ENCODE measurements at regions not wholly inside any gene's neighbourhood (a gene's known extent, or its start where the extent isn't known, plus 50 kb on each side); places are given as distances from the start of the nearest gene placed in this dataset.
A peak's percentile ranks its signal among the peaks of the same experiment; 100 is the strongest.
"Not testable (repeated sequence)": the region's sequence is repeated elsewhere in the genome, so short reads cannot be mapped to it uniquely, and the experiment has no call there.

DNA sequence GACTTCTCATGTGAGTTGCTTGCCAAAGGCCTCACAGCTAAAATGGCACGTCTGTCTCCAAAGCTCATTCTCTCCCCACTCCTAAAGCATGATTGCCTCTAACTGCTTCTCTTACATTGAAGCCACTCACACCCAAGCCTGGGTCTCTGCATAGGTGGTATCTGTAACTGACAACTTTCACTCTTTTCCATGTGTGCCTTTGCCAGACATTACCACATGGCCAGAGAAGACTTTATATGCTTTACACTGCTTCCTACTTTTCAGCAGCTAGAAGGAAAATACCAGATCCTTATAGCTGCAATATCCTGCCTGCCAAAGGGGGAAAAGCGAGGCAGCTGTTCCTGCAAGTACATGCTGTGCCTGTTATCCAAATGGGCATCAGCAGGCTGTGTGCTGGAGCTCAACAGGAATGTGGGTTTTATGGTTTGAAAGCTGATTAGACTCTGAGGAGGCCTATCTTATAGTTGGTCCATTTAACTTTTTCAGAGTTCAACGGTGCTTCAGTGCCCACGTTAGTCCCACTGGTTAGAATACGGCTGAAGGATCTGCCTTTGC is 547.1 kb downstream of the RAB38 start:
- no peak for DNase-seq

DNA sequence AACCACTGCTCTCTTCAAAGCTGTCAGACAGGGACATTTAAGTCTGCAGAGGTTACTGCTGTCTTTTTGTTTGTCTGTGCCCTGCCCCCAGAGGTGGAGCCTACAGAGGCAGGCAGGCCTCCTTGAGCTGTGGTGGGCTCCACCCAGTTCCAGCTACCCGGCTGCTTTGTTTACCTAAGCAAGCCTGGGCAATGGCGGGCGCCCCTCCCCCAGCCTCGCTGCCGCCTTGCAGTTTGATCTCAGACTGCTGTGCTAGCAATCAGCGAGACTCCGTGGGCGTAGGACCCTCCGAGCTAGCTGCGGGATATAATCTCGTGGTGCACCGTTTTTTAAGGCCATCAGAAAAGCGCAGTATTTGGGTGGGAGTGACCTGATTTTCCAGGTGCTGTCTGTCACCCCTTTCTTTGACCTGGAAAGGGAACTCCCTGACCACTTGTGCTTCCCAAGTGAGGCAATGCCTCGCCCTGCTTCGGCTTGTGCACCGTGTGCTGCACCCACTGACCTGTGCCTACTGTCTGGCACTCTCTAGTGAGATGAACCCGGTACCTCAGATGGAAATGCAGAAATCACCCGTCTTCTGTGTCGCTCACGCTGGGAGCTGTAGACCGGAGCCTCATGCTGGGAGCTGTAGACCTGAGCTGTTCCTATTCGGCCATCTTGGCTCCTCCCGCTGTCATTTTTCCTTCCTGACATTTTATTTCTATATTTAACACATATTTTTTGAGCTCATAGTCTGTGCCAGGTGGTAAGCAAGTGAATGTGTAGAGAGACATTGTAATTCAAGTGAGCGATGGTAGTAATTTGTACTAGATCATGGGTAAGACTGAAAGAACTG is 551.5 kb downstream of the RAB38 start:
- not testable (repeated sequence) for DNase-seq

DNA sequence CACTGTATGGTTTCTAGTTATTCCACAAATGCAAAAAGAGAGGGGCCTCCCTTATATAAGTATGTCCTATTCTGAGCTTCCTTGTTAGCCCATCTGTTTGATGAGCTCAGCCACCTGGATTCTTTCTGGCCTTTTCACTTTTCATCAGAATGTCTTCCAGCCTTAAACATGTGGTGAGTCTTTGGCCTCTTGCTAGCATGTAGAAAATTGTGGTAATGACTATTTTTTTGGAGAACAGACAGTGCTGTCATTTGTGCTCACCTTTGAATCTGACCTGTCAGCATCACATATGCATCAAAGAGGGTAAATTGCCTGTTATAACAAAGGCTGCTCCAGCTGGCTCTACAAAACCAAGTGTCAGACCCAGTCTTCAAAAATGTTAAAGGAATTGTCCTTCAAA is 558.7 kb downstream of the RAB38 start:
- no peak for DNase-seq

DNA sequence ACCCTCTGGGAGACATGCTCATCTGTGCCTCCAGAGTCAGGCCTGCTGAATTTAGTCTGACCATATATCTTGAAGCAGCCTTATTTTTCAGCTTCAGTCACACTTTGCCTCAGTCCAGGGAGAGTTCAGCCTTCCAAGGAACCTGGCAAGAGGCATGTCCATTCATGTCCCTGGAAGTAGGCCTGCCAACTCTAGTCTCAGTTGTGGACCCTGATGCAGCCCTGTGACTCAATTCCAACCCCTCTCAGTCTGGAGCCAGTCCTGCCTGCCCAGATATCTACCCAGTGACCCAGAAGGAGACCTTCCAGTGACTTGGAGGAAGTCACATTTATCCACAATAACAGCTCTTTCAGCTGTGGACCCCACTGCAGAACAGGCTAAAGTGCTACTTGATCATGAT is 566.6 kb downstream of the TMEM135 start:
- no peak for DNase-seq

DNA sequence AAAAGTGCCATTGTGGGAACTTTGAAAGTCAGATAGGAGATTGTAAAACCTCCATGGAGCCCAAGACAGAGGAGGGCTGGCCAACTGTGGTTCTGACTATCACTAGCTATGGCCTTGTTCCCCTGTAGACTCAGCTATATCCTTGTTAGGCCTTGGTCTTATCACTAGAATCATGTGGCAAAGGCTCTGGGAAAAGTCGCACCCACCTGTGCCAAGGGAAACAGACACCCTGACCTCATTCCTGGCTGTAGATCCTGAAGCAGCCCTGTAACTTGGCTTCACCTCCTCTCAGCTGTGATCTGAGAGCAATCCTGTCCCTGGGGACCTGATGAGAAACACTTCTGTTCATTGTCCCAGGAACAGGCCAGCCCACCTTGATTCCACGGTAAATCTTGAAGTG is 566.2 kb downstream of the TMEM135 start:
- DNase-seq: no peak

DNA sequence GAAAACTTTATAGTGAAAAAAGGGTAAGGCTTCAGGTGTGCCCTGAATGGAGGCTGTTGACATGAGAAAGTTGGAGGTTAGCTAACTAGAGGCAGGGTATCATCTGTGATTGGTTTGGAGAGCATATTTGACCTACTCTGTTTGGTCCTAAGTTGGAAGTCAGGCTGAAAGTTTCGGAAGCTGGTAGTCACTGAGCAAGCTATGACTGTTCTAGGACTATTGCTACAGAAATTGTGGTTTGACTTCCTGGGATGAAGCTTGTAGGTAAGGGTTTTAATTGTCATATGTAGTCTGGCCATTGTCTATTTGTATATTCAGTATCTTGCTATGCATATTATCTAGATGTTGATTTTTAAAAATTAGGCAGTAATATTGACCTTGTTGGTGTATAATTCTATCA is 565.0 kb downstream of the TMEM135 start:
- DNase-seq: no peak

DNA sequence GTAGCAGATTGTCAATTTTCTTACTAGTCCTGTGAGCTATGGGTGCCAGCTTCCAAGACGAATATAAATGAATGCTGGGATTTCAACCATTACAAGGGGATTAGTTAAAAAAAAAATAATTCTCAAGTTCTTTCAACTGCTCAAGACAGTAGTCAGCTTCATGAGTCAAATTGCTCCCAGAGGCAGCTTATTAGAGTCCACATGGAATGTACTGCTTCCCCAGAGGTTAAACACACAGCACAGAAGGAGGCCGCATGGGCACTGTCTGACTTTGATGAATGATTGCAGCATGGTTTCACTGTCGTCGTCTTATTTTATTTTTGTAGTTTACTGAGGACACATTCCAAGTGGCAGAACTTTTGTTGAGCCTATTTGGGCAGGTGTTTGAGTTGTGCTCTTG is 563.2 kb downstream of the TMEM135 start:
- no peak for DNase-seq

DNA sequence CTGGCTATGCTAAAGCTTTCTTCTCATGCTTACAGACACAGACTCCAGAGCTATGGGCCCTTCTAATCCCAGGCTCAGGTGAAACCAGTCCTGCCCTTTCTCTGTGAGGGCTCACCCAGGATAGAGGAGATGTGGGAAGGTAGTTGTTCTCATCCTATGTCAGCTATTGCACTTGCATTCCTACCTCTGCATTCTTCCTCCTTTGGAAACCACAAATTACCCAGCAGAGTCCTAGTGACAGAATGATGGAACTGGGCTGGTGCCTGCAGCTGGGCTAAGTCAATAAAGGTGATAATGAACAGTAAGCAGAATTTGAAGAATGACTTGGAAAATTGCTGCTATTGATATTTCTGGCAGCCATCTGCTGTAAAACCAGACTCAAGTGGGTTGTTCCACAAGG is 560.0 kb downstream of the TMEM135 start:
- no peak for DNase-seq

DNA sequence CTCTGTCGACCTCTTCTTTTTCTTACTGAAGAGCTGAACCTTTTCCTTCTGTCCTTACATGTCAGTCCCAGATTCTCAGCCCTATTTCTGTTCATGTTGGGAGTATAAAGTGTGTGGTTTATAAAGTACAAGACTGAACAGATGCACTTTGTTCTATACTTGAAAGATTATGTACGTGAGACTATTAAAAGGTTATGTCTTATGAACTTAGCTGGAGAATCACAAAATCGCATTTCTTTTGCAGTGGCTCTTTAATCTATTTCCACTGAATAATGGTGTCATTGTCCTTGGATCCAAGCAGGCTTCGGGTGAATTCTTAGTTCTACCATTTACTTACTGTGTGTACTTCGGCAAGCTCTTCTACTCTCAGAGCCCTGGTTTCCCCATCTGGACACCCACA is 558.4 kb downstream of the TMEM135 start:
- no peak for DNase-seq

DNA sequence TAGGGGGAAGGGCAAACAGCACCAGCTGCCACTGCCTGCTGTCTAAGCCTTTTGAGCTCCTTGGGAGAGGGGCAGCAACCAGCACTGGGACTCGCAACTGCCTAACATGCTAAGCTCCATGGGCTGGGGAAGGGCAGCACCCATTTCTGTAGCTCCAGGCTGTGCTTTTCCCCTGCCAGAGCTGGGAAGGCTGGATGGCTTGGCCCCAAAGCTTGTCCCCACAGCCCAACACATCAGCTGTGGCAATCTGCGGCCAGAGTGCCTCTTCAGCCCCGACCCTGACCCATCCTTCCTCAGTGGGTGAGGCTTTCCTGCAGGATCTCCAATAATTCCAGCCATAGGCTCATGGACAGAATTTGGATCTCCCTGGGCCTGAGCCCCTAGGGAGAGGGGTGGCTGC is 551.3 kb downstream of the TMEM135 start:
- DNase-seq: no peak

DNA sequence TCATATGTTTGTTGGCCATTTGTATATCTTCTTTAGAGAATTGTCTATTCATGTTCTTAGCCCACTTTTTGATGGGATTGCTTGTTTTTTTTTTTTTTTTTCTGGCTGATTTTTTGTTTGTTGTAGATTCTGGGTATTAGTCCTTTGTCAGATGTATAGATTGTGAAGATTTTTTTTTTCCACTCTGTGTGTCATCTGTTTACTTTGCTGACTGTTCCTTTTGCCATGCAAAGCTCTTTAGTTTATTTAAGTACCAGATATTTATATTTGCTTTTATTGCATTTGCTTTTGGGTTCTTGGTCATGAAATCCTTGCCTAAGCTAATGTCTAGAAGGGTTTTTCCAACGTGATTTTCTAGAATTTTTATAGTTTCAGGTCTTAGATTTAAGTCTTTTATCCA is 547.9 kb downstream of the TMEM135 start:
- DNase-seq: not testable (repeated sequence)

DNA sequence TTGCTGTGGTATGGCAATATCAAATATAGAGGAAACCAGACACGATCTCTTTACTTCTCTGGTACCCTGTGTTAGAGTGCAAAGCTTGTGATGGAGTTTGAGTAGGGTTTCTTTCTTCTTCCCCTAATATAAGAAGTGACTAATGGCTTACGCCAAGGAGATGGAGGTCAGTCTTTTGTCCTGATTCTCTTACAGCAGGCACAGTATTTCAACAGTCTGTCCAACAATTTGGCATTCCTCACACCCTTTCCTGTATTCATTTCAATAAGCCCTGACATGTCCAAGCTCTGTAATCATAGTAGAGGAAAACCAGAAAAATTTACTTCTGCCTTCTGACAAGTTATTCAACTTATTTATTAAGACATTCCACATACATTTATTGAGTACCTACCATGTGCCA is 546.2 kb downstream of the TMEM135 start:
- DNase-seq: no peak

DNA sequence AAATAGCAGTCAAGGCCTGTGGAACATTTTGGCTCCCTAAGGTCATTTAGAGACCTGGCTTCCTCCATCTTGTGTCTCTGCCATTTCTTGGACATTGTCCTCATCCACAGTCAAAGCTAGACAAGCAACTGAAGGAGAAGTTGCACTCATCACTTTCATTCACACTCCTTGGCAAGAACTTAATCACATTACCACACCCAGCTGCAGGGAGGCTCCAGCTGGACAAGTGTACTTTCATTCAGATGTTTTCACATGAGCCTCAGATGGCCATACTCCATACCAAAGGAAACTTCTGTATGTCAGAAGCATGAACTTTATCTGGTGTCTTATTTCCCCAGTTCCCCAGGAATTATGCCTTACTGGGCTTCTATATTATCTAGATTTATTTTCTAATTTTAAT is 537.4 kb downstream of the TMEM135 start:
- DNase-seq: no peak

DNA sequence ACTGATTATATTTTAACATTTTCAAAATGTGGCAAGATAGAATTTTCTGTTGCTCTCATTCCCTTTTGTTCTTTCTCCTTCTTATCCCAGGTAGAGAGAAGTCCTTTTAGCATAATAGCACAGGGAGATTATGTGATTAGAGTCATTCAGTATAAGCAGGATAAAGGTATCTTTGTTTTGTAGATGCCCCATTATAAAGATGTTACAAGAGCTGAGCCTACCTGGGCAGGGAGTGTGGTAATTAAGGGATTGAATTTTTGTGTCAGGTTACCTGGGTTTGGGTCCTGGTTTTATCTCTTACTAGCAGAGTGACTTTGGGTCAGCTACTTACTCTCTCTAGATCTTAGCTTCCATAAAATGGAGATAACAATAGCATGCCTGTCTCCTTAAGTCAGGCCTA is 536.5 kb downstream of the TMEM135 start:
- no peak for DNase-seq

DNA sequence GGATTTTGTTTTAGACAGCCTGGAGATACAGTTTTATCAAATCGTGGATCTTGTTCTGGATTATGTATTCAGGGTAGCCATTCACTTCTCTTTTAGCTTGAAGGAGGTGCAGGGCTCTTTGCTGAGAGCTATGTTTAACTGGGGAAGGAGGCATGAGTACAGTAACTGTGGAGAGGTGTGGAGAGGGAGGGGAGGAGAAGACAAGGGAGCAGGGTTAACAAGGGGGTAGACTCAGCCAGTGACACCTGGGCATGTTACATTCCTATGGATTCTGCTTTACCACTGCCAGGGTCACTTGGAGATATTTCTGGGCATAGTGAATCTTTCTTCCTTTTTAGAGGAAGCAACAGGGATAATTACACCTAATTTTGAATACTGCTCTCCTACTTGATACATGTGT is 536.0 kb downstream of the TMEM135 start:
- DNase-seq: no peak

DNA sequence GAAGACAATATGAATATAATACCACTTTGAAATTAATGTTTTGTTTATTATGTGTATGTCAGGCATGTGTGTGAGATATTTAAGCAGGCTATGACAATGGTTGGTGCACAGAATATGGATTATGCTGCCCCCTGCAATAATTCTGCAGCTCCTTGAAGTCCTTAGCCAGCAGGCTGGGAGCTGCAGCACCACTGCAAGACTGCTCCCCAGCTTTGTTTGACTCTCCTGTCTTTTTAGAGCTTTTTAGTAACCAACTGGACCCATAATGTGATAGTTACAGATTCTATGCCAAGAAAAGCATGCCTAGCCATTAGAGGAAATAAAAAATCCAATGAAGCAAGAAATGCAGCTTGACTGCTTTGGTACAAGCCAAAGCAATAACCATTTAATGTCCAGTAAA is 535.1 kb downstream of the TMEM135 start:
- no peak for DNase-seq

DNA sequence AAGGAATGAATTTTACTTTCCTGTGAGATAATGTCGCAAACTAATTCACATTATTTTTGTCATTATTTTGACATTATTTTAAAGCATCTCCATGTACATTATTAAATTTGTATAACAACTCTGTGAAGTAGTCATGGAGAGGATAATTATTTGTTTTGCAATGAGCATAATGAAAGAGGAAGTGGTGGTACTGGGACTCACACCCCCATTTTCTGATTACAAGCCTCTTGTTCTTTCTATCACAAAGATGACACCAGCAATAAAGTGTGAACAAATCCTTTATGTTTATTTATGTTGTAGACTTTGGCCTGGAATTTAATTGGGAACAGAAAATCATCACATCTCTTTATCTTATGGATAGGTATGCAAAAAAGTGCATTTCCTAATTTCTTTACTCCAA is 522.6 kb downstream of the TMEM135 start:
- peak; percentile 67 for DNase-seq

DNA sequence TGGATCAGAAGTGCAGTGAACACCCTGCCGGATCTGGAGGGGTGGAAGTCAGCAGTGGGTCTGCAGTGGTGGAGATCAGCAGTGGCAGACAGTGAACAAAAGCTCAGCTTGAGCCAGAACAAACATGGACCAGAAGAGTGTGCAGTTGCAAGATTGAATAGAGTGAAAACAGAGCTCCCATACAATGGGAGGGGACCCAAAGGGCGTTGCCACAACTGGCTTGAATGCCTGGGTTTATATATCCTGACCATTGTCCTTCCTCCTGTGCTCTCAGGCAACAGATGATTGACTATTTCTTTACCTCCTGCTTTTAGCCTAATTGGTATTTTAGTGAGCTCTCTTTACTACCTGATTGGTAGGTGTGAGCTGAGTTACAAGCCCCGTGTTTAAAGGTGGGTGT is 522.1 kb downstream of the TMEM135 start:
- not testable (repeated sequence) for DNase-seq

DNA sequence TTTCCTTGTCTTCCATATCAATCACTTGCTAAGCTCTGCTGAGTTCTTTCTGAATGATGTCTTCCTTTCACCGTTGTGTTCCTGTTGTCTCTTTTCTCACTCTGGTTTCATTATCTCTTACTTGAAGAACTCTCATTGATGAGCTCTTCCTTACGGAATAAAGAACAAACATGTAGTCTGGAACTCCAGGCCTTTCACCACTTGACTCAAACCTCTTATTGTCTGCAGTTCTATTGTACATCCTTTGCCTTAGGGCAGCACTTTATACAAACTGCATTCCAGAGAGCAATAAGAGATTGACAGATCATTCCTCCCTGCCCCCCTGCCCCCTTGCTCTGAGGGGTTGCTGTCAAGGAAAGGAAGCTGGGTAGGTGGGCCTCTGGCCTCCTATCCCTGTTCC is 517.4 kb downstream of the TMEM135 start:
- DNase-seq: no peak

DNA sequence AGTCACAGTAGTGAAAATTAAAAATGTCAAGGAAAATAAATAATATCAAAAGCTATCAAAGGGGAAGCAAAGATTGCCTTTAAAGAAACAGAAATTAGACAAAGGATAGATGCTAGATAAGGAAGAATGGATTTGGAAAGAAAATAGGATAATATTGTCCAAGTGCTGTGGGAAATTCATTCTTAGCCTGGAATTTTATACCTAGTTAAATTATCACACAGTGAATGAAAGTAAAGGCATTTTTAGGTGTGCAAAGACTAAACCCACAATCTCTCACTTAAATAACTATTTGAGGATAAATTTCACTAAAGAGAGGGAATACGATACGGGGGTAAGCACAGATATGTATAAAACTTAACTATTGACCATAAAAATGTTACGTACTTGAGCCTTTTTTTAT is 511.1 kb downstream of the TMEM135 start:
- DNase-seq: no peak

DNA sequence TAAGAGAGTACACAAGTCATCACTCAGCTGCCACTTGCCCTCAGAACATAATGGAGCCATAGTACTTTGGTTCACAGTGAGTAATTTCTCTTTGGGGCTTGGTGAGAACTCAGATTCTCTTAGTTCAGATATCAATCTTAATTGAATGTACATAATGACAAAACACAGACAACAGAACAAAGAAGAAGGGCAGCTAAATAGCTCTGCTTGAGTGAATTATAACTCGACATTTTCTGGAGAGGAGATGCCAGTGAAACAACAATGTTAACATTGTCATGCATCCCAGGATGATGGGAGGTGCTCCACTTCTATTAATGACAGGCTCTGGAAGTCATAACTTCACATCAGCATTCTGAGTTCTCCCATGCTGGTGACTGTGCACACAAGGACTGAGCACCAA is 508.1 kb downstream of the TMEM135 start:
- DNase-seq: no peak

DNA sequence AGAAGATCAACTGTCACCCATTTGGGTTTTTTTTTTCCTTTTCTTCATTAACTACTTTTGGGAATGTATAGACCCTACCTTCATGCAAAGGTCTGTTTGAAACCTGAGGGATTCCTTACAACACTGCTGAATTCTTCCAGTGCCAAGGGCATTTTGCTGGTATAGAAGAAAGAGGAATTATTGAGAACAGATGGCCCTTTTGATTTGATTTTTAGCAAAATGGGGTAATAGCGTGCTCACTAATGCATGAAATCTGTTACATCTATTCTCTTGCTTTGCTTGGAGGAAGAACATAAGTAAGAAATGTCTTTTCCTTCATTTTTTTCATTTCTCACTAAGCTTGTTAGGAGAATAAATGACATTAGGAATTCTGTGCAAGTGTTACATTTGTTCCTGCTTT is 501.9 kb downstream of the TMEM135 start:
- no peak for DNase-seq

DNA sequence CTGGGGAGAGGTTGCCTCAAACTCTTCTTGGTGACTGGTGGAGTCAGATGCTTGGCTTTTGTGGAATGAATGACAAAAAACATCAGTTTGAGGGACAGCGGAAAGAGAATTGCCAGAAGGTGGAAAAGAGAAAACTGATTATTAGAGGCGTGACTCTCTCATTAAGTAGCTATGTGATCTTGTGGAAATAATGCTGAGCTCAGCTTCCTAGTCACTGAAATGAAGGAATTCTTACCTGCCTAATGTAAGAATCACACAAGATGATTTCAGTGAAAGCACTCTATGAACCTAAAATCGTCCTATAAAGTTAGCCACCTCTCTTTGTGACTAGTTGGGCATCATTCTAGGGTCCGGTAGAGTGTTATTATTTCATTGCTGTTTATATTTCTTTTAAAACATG is 498.8 kb downstream of the TMEM135 start:
- DNase-seq: no peak

DNA sequence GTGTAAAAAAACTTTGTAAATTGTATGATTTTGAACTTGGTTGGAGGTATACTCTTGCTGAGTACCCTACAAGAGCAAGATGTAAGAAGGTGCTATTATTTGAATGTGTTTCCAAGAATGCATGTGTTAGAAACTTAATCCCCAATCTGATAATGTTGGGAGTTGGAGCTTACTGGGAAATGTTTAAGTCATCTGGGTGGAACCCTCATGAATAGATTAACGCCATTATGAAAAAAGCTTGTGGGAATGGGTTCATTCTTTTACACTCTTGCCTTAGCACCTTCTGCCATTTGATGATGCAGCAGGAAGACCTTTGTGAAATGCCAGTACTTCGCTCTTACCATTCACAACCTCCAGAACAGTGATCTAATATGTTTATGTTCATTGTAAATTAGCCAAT is 498.3 kb downstream of the TMEM135 start:
- no peak for DNase-seq

DNA sequence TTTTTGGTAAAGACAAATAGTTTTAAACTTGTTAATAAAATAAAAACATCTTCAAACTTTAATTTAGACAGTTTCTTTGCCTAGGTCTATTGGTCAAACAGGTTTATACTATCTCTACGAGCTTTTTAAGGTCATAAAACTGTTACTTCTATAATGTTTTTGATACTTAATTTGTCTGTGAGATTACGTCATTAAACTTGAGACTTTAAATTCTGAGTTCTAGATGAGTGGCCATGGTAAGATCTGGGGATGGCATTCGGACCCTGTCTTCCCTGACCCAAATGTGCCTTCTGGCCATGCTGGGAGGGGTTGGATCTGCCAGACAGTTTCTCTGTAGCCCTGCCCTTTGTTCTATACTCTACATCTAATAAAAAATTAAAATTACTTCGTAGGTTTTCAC is 497.8 kb downstream of the TMEM135 start:
- DNase-seq: no peak

Data from MV-4-11 (cell line).